T-helper 9 cell (primary cell): ENCODE measurements at regions not wholly inside any gene's neighbourhood (a gene's known extent, or its start where the extent isn't known, plus 50 kb on each side); places are given as distances from the start of the nearest gene placed in this dataset.

ENCODE experiments used
- DNase-seq: peaks from one replicate; pipeline ENCODE4 v3.0.0-alpha.2; 2020

GRCh38 chr20:39111359-39112177, 149.4 kb downstream of the DHX35 start:
- no peak for DNase-seq

GRCh38 chr20:39110819-39111136, 148.6 kb downstream of the DHX35 start:
- DNase-seq = no peak

- no peak for DNase-seq
These were observed 148.0 kb downstream of the DHX35 start for GRCh38 chr20:39109933-39110818.

GRCh38 chr20:39108746-39109145, 146.6 kb downstream of the DHX35 start:
- DNase-seq = no peak

GRCh38 chr20:39107741-39108140, 145.6 kb downstream of the DHX35 start:
- DNase-seq = no peak

GRCh38 chr20:39106791-39107190, 144.6 kb downstream of the DHX35 start:
- DNase-seq = no peak

GRCh38 chr20:39105551-39105950, 143.4 kb downstream of the DHX35 start:
- DNase-seq = no peak

GRCh38 chr20:39103732-39104131, 141.6 kb downstream of the DHX35 start:
- no peak for DNase-seq

- no peak for DNase-seq
These were observed 141.2 kb downstream of the DHX35 start for GRCh38 chr20:39103305-39103704.

GRCh38 chr20:39101895-39102294, 139.8 kb downstream of the DHX35 start:
- DNase-seq = no peak

GRCh38 chr20:39100691-39101090, 138.5 kb downstream of the DHX35 start:
- DNase-seq = no peak

GRCh38 chr20:39097889-39098288, 135.7 kb downstream of the DHX35 start:
- no peak for DNase-seq

- no peak for DNase-seq
These were observed 133.7 kb downstream of the DHX35 start for GRCh38 chr20:39095870-39096269.

- no peak for DNase-seq
These were observed 132.2 kb downstream of the DHX35 start for GRCh38 chr20:39094391-39094790.

GRCh38 chr20:39092733-39093410, 130.7 kb downstream of the DHX35 start:
- DNase-seq = no peak

GRCh38 chr20:39090906-39091305, 128.8 kb downstream of the DHX35 start:
- no peak for DNase-seq

GRCh38 chr20:39089797-39090196, 127.7 kb downstream of the DHX35 start:
- no peak for DNase-seq
